Keratinocyte (primary cell): ENCODE measurements at regions not wholly inside any gene's neighbourhood (a gene's known extent, or its start where the extent isn't known, plus 50 kb on each side); places are given as distances from the start of the nearest gene placed in this dataset.

Source experiments
- DNase-seq: peaks from one replicate; pipeline ENCODE4 v3.0.0-alpha.2; 2011; ENCODE audit warnings: low read depth, missing footprints, low spot score
- FAIRE-seq: peaks from 2 replicates; lab custom pipeline; 2011; peaks lifted over from hg19 to GRCh38; lab: Jason Lieb, UNC
- H2AFZ ChIP-seq: 2 replicates; pipeline ENCODE4 v1.6.0; 2012; ENCODE audit warnings: low read length, control low read depth, inconsistent platforms; ENCODE audit not compliant: control insufficient read depth
- H3K27ac ChIP-seq: 2 replicates; pipeline ENCODE4 v1.5.1; 2011; ENCODE audit warnings: low read length; ENCODE audit not compliant: control insufficient read depth, insufficient read depth
- H3K27me3 ChIP-seq: 3 replicates; pipeline ENCODE4 v1.6.0; 2011; ENCODE audit warnings: low read length; ENCODE audit not compliant: control insufficient read depth, insufficient read depth; ENCODE audit errors: extremely low read depth
- H3K36me3 ChIP-seq, 2 experiments: 2 replicates in 1 of 2; 3 replicates in 1 of 2; pipeline ENCODE4 v1.5.1; 2011; ENCODE audit warnings: low read length in 2 of 2, mild to moderate bottlenecking in 1 of 2; ENCODE audit not compliant: control insufficient read depth in 2 of 2, insufficient read depth in 2 of 2; ENCODE audit errors: extremely low read depth in 1 of 2
- H3K4me1 ChIP-seq: 3 replicates; pipeline ENCODE4 v1.5.1; 2011; ENCODE audit warnings: low read length; ENCODE audit not compliant: control insufficient read depth, insufficient read depth; ENCODE audit errors: extremely low read depth
- H3K4me2 ChIP-seq: 3 replicates; pipeline ENCODE4 v1.6.0; 2011; ENCODE audit warnings: low read depth, low read length; ENCODE audit not compliant: control insufficient read depth, insufficient read depth; ENCODE audit errors: extremely low read depth
- H3K4me3 ChIP-seq, 3 experiments: fragments of 200-600 bp in 1 of 3; sonication (generic) in 1 of 3; 2 replicates in 2 of 3; 3 replicates in 1 of 3; pipeline ENCODE4 v1.5.1; 2011 to 2016; ENCODE audit warnings: low read length in 3 of 3, mild to moderate bottlenecking in 3 of 3, control low read depth in 2 of 3, inconsistent platforms in 1 of 3, low read depth in 1 of 3, mixed read lengths in 1 of 3, mixed run types in 1 of 3, moderate library complexity in 1 of 3; ENCODE audit not compliant: control insufficient read depth in 2 of 3, insufficient read depth in 2 of 3; ENCODE audit errors: extremely low read depth in 1 of 3
- H3K79me2 ChIP-seq: 2 replicates; pipeline ENCODE4 v1.6.0; 2012; ENCODE audit warnings: low read length; ENCODE audit not compliant: control insufficient read depth, insufficient read depth
- H3K9ac ChIP-seq: 3 replicates; pipeline ENCODE4 v1.6.0; 2011; ENCODE audit warnings: low read length; ENCODE audit not compliant: control insufficient read depth, insufficient read depth; ENCODE audit errors: extremely low read depth
- H3K9me1 ChIP-seq: 3 replicates; pipeline ENCODE4 v1.6.0; 2011; ENCODE audit warnings: low read length; ENCODE audit not compliant: control insufficient read depth, insufficient read depth; ENCODE audit errors: extremely low read depth
- H3K9me3 ChIP-seq: 2 replicates; pipeline ENCODE4 v1.5.1; 2012; ENCODE audit warnings: low read depth, low read length; ENCODE audit not compliant: control insufficient read depth
- H4K20me1 ChIP-seq: 3 replicates; pipeline ENCODE4 v1.6.0; 2011; ENCODE audit warnings: low read length; ENCODE audit not compliant: control insufficient read depth, insufficient read depth; ENCODE audit errors: extremely low read depth
- EZH2 ChIP-seq: IDR thresholded peaks from one replicate; pipeline ENCODE4 v1.6.1; 2012; ENCODE audit warnings: inconsistent platforms, mild to moderate bottlenecking, low read length, moderate library complexity
- dilution Hi-C: fragments of 300-500 bp; cut with MboI; formaldehyde crosslinking; loops from one replicate; pipeline ENCODE4 v1.7.0; 2020; ENCODE audit warnings: low sequenced_read_pairs; ENCODE audit not compliant: extremely low pct_ligation_motif_present
- TF ChIP-seq, protein P1 (sequence below), 3 experiments: IDR thresholded peaks in 1 of 3; conservative IDR thresholded peaks in 1 of 3; optimal IDR thresholded peaks in 1 of 3; 2 replicates in 2 of 3; 3 replicates in 1 of 3; pipeline versions ENCODE3 to v1.5.1; 2011; ENCODE audit warnings: low read length in 3 of 3, mild to moderate bottlenecking in 3 of 3, moderate library complexity in 2 of 3, control low read depth in 1 of 3, inconsistent platforms in 1 of 3; ENCODE audit not compliant: insufficient read depth in 2 of 3; ENCODE audit errors: extremely low read depth in 1 of 3

DNA sequence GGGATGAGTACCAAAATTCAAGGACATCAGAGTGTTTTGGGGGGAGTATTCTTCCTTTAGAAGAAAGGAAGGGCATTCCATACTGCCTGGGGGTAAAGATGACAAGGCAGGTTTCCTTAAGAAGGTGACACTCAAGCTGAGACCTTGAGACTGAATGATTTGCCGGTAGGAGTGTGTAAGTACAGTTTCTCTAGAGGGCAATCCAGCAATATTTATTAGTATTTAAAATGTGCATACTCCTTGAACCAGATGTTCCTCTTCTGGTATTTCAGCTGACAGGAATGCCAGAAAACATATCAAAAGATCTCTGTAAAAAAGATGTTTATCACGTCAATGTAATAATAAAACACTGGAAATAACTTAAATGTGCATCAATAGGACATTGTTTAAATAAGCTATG, 106.4 kb upstream of the TMCC3 start:
- Histone ChIP-seq H2AFZ (no peak overlapping the region), H3K9ac (no peak overlapping the region), H3K79me2 (no peaks in the 10 kb centered on the region), H4K20me1 (no peaks in the 10 kb centered on the region), H3K4me1 (peaks cover 5% of the 10 kb centered on the region), H3K27ac (no peak overlapping the region), H3K4me3 (no peak overlapping the region), H3K9me1 (no peaks in the 10 kb centered on the region), H3K27me3 (no peaks in the 10 kb centered on the region), H3K4me2 (no peak overlapping the region), H3K9me3 (no peaks in the 10 kb centered on the region), H3K36me3 (no peaks in the 10 kb centered on the region)
- DNase-seq (no peak), FAIRE-seq (no peak)
- TF ChIP-seq, protein P1, sequence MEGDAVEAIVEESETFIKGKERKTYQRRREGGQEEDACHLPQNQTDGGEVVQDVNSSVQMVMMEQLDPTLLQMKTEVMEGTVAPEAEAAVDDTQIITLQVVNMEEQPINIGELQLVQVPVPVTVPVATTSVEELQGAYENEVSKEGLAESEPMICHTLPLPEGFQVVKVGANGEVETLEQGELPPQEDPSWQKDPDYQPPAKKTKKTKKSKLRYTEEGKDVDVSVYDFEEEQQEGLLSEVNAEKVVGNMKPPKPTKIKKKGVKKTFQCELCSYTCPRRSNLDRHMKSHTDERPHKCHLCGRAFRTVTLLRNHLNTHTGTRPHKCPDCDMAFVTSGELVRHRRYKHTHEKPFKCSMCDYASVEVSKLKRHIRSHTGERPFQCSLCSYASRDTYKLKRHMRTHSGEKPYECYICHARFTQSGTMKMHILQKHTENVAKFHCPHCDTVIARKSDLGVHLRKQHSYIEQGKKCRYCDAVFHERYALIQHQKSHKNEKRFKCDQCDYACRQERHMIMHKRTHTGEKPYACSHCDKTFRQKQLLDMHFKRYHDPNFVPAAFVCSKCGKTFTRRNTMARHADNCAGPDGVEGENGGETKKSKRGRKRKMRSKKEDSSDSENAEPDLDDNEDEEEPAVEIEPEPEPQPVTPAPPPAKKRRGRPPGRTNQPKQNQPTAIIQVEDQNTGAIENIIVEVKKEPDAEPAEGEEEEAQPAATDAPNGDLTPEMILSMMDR (optimal IDR thresholded peaks at IDR 0.05 in 1 of 3, IDR thresholded peaks at IDR 0.05 in 1 of 3, conservative IDR thresholded peaks at IDR 0.05 in 1 of 3; ENCODE audit: extremely low read depth in 1 of 3, insufficient read depth in 2 of 3, low read length in 3 of 3): no peak
- no peak for TF ChIP-seq EZH2
- dilution Hi-C loops: no loop called here

GRCh38 chr12:94755598-94755997, 105.2 kb upstream of the TMCC3 start:
- no peak for TF ChIP-seq EZH2
- FAIRE-seq: no peak
- no peak for DNase-seq
- Histone ChIP-seq H3K27me3 (no peaks in the 10 kb centered on the region), H3K36me3 (no peaks in the 10 kb centered on the region), H3K4me2 (no peak overlapping the region), H3K9me1 (no peaks in the 10 kb centered on the region), H3K79me2 (no peaks in the 10 kb centered on the region), H4K20me1 (no peaks in the 10 kb centered on the region), H3K4me3 (no peak overlapping the region), H3K9ac (no peak overlapping the region), H3K27ac (no peak overlapping the region), H2AFZ (no peak overlapping the region), H3K4me1 (no peaks in the 10 kb centered on the region), H3K9me3 (no peaks in the 10 kb centered on the region)
- dilution Hi-C loops: no loop called here

- no peak for TF ChIP-seq EZH2
- TF ChIP-seq, protein P1 (optimal IDR thresholded peaks at IDR 0.05 in 1 of 3, IDR thresholded peaks at IDR 0.05 in 1 of 3, conservative IDR thresholded peaks at IDR 0.05 in 1 of 3; ENCODE audit: extremely low read depth in 1 of 3, insufficient read depth in 2 of 3, low read length in 3 of 3): peak in 1 of 3 experiments; percentile 34
- Histone ChIP-seq H2AFZ (no peak overlapping the region), H3K9ac (no peak overlapping the region), H3K4me2 (no peak overlapping the region), H3K79me2 (no peaks in the 10 kb centered on the region), H3K4me1 (peaks cover 3% of the 10 kb centered on the region), H3K9me1 (no peaks in the 10 kb centered on the region), H3K9me3 (no peaks in the 10 kb centered on the region), H3K27ac (no peak overlapping the region), H3K36me3 (no peaks in the 10 kb centered on the region), H4K20me1 (no peaks in the 10 kb centered on the region), H3K27me3 (no peaks in the 10 kb centered on the region), H3K4me3 (no peak overlapping the region)
- no peak for DNase-seq
- FAIRE-seq: no peak
- dilution Hi-C loops: no loop called here
Observed at GRCh38 chr12:94754653-94755052, 104.3 kb upstream of the TMCC3 start.
